ENCODE measurements at regions not wholly inside any gene's neighbourhood (a gene's known extent, or its start where the extent isn't known, plus 50 kb on each side); places are given as distances from the start of the nearest gene placed in this dataset.

- Mint-ChIP-seq H3K36me3 (ENCODE audit: low read depth) (no peaks in the 10 kb centered on the region), H3K9me3 (no peaks in the 10 kb centered on the region), H3K4me3 (no peak overlapping the region), H3K4me1 (peaks cover 10% of the 10 kb centered on the region), H3K27ac (ENCODE audit: unreplicated experiment) (no peak overlapping the region), H3K27me3 (ENCODE audit: low read depth) (no peaks in the 10 kb centered on the region)
- no peak for TF ChIP-seq CTCF (conservative IDR thresholded peaks at IDR 0.05)
- DNase-seq (ENCODE audit: low read depth, low spot score): no peak
Measured at GRCh38 chr3:150333477-150333876, 74.6 kb upstream of the TSC22D2 start.

GRCh38 chr3:150331978-150332568 lies 76.0 kb upstream of the TSC22D2 start:
- DNase-seq (ENCODE audit: low read depth, low spot score): no peak
- no peak for TF ChIP-seq CTCF (conservative IDR thresholded peaks at IDR 0.05)
- no peaks in the 10 kb centered on the region for H3K36me3 Mint-ChIP-seq (ENCODE audit: low read depth)
- H3K4me3 Mint-ChIP-seq: no peak overlapping the region
- H3K4me1 Mint-ChIP-seq: peaks cover 10% of the 10 kb centered on the region
- no peak overlapping the region for H3K27ac Mint-ChIP-seq (ENCODE audit: unreplicated experiment)
- no peaks in the 10 kb centered on the region for H3K9me3 Mint-ChIP-seq
- no peaks in the 10 kb centered on the region for H3K27me3 Mint-ChIP-seq (ENCODE audit: low read depth)

GRCh38 chr3:150330872-150331271 lies 77.2 kb upstream of the TSC22D2 start:
- Mint-ChIP-seq H3K27me3 (ENCODE audit: low read depth) (no peaks in the 10 kb centered on the region), H3K9me3 (no peaks in the 10 kb centered on the region), H3K4me1 (peaks cover 7% of the 10 kb centered on the region), H3K36me3 (ENCODE audit: low read depth) (no peaks in the 10 kb centered on the region), H3K4me3 (no peak overlapping the region), H3K27ac (ENCODE audit: unreplicated experiment) (no peak overlapping the region)
- DNase-seq (ENCODE audit: low read depth, low spot score): no peak
- no peak for TF ChIP-seq CTCF (conservative IDR thresholded peaks at IDR 0.05)

- H3K4me1 Mint-ChIP-seq: peaks cover 6% of the 10 kb centered on the region
- no peak for DNase-seq (ENCODE audit: low read depth, low spot score)
- no peak overlapping the region for H3K27ac Mint-ChIP-seq (ENCODE audit: unreplicated experiment)
- no peaks in the 10 kb centered on the region for H3K36me3 Mint-ChIP-seq (ENCODE audit: low read depth)
- no peak overlapping the region for H3K4me3 Mint-ChIP-seq
- no peaks in the 10 kb centered on the region for H3K27me3 Mint-ChIP-seq (ENCODE audit: low read depth)
- H3K9me3 Mint-ChIP-seq: no peaks in the 10 kb centered on the region
- no peak for TF ChIP-seq CTCF (conservative IDR thresholded peaks at IDR 0.05)
Measured at GRCh38 chr3:150330174-150330573, 77.9 kb upstream of the TSC22D2 start.

GRCh38 chr3:150329408-150329807 lies 78.7 kb upstream of the TSC22D2 start:
- H3K9me3 Mint-ChIP-seq: no peaks in the 10 kb centered on the region
- no peaks in the 10 kb centered on the region for H3K36me3 Mint-ChIP-seq (ENCODE audit: low read depth)
- no peaks in the 10 kb centered on the region for H3K27me3 Mint-ChIP-seq (ENCODE audit: low read depth)
- no peak overlapping the region for H3K27ac Mint-ChIP-seq (ENCODE audit: unreplicated experiment)
- DNase-seq (ENCODE audit: low read depth, low spot score): no peak
- peaks cover 9% of the 10 kb centered on the region for H3K4me1 Mint-ChIP-seq
- no peak overlapping the region for H3K4me3 Mint-ChIP-seq
- TF ChIP-seq CTCF (conservative IDR thresholded peaks at IDR 0.05): no peak

Measured in neural crest cell (in vitro differentiated cells).